Chondrocyte (in vitro differentiated cells): ENCODE measurements at regions not wholly inside any gene's neighbourhood (a gene's known extent, or its start where the extent isn't known, plus 50 kb on each side); places are given as distances from the start of the nearest gene placed in this dataset.

Experiments
- DNase-seq: peaks from one replicate; pipeline ENCODE4 v3.0.0; 2021; ENCODE audit warnings: mixed read lengths, low spot score
- H3K27ac Mint-ChIP-seq: one replicate; pipeline ENCODE4 v1.8.0; 2021; ENCODE audit warnings: mild to moderate bottlenecking, moderate library complexity, mixed read lengths; ENCODE audit not compliant: unreplicated experiment
- H3K27me3 Mint-ChIP-seq: 2 replicates; pipeline ENCODE4 v1.8.0; 2021; ENCODE audit warnings: low read depth, mixed read lengths
- H3K36me3 Mint-ChIP-seq: 2 replicates; pipeline ENCODE4 v1.8.0; 2021; ENCODE audit warnings: low read depth, mixed read lengths
- H3K4me1 Mint-ChIP-seq: 2 replicates; pipeline ENCODE4 v1.8.0; 2021; ENCODE audit warnings: low read depth, mild to moderate bottlenecking, mixed read lengths
- H3K4me3 Mint-ChIP-seq: one replicate; pipeline ENCODE4 v1.8.0; 2021; ENCODE audit warnings: mild to moderate bottlenecking, moderate library complexity, mixed read lengths; ENCODE audit not compliant: unreplicated experiment
- H3K9me3 Mint-ChIP-seq: 2 replicates; pipeline ENCODE4 v1.8.0; 2021; ENCODE audit warnings: low read depth, mixed read lengths
- TF ChIP-seq, protein P1 (sequence below): fragments of 200-600 bp; sonication (generic); IDR thresholded peaks from 2 replicates; pipeline ENCODE4 v1.5.0; 2021; ENCODE audit warnings: antibody characterized with exemption, mild to moderate bottlenecking, moderate library complexity

DNA sequence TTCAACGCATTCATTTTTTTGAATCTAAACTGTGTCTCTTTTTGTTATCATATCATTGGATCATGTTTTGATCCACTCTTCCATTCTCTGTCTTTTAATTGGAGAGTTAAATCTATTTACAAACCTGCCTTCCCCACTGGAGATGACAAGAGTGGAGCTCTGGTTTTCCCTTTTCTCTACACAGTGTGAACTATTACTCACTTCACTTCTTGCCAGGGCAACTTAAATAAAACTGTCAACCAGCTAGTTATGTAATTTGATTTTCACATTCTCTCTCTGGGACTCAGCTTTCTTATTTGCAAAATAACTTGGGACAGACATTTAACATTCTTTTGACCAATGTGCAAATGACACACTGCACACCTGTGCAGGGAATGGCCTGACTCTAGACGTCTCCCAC lies 230.8 kb upstream of the CST7 start:
- H3K4me1 Mint-ChIP-seq, result peaks cover 12% of the 10 kb centered on the region
- no peak overlapping the region for H3K4me3 Mint-ChIP-seq
- no peak overlapping the region for H3K27ac Mint-ChIP-seq
- no peak for DNase-seq
- H3K36me3 Mint-ChIP-seq, result no peaks in the 10 kb centered on the region
- H3K27me3 Mint-ChIP-seq, result peaks cover 23% of the 10 kb centered on the region
- TF ChIP-seq, protein P1, sequence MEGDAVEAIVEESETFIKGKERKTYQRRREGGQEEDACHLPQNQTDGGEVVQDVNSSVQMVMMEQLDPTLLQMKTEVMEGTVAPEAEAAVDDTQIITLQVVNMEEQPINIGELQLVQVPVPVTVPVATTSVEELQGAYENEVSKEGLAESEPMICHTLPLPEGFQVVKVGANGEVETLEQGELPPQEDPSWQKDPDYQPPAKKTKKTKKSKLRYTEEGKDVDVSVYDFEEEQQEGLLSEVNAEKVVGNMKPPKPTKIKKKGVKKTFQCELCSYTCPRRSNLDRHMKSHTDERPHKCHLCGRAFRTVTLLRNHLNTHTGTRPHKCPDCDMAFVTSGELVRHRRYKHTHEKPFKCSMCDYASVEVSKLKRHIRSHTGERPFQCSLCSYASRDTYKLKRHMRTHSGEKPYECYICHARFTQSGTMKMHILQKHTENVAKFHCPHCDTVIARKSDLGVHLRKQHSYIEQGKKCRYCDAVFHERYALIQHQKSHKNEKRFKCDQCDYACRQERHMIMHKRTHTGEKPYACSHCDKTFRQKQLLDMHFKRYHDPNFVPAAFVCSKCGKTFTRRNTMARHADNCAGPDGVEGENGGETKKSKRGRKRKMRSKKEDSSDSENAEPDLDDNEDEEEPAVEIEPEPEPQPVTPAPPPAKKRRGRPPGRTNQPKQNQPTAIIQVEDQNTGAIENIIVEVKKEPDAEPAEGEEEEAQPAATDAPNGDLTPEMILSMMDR, result no peak
- H3K9me3 Mint-ChIP-seq, result peaks cover 12% of the 10 kb centered on the region

DNA sequence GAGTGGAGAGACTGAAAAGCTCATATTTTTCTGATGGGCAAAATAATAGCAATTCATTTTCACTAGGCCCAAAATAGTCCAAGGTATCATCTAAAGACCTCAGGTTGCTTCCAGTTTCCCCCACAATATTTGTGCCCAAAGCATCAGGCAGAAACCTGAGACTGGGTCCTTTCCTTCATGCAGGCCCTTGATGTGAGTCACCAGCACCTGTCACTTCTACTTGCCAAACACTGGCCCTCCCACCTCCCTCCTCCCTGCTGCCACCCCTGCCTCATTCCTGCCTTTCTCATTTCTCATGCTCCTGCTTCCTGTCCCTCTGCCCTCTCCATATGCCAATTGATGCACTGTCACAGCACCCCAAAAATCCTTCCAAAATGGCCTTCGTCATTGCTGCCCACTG lies 230.4 kb upstream of the CST7 start:
- Mint-ChIP-seq H3K36me3 (no peaks in the 10 kb centered on the region), H3K9me3 (peaks cover 8% of the 10 kb centered on the region), H3K27ac (no peak overlapping the region), H3K4me1 (peaks cover 16% of the 10 kb centered on the region), H3K27me3 (peaks cover 26% of the 10 kb centered on the region), H3K4me3 (no peak overlapping the region)
- TF ChIP-seq, protein P1, result no peak
- DNase-seq, result no peak

DNA sequence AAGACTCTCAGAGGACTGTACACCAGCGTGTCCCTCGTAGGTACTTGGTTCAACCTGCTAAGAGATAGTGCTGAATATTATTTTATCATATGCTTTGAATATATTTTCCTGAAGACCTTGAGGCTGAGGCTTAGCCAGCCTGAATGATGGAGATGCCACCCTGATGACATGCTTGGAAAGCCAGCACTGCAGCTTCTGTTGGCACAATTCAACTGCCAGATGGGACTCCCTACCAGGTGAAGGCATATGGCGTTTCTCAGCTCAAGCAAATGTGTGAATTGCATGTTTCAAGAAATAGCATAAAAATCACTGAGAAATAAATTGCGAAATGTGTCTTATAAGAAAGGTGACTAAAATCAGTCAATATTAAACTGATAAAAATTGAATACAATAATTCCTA lies 228.1 kb upstream of the CST7 start:
- peaks cover 14% of the 10 kb centered on the region for H3K4me1 Mint-ChIP-seq
- no peaks in the 10 kb centered on the region for H3K9me3 Mint-ChIP-seq
- H3K36me3 Mint-ChIP-seq, result no peaks in the 10 kb centered on the region
- peaks cover 39% of the 10 kb centered on the region for H3K27me3 Mint-ChIP-seq
- no peak for DNase-seq
- no peak overlapping the region for H3K4me3 Mint-ChIP-seq
- TF ChIP-seq, protein P1, result no peak
- H3K27ac Mint-ChIP-seq, result no peak overlapping the region

DNA sequence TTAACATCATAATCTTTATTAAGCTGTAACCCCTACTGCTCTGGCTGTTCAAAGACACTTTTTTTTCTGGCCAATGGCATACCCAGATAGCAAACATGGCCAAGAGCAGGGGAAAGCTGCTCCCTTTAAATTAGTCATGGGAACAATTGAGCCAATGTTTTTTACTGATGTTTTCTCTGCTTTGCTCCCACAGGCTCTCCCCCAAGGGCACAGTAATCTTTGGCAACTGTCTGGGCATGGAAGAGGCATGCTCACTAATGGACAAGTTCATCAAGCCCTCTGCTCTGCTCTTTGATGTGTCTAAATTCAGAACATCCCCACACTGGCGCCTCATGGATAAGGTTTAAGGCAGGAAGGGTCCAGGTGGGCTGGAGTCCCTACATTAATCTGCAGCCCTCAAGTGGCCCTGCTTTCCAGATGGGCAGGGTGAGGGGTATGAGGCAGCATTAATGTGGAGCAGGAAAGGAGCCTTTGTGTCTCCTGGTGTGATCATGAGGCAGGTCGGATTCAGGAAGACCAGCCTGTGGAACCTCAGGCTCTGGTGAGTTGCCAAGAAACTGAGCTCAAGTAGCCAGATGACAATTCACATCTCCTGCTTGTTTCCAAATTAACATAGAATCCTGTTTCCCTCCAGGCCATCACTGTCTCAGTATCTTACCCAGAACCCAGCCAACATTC lies 227.0 kb upstream of the CST7 start:
- H3K27ac Mint-ChIP-seq, result no peak overlapping the region

DNA sequence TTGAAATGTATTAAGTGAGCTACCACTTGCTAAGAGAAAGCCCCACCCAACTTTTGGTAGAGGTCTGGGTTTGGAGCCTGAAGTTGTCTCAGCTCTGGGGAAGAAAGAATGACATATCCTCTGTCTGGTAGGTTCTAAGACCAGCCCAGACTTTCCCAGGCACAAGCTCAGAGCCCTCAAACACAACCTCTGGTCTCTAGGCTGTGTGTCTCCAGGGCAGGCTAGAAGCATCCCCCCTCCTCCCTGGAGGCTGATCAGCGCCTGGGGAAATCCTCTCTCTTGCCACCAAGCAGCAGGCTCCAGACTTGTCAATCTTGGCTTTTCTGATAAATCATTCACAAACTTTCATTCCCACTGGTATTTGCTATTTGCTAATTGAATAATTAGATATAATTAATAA lies 226.5 kb upstream of the CST7 start:
- TF ChIP-seq, protein P1, result no peak
- H3K4me3 Mint-ChIP-seq, result no peak overlapping the region
- H3K4me1 Mint-ChIP-seq, result peaks cover 14% of the 10 kb centered on the region
- H3K27me3 Mint-ChIP-seq, result peaks cover 31% of the 10 kb centered on the region
- DNase-seq, result no peak
- no peaks in the 10 kb centered on the region for H3K9me3 Mint-ChIP-seq
- H3K27ac Mint-ChIP-seq, result no peak overlapping the region
- no peaks in the 10 kb centered on the region for H3K36me3 Mint-ChIP-seq

More for the DNA sequence above, 227.0 kb upstream of the CST7 start:
- peaks cover 14% of the 10 kb centered on the region for H3K4me1 Mint-ChIP-seq
- H3K4me3 Mint-ChIP-seq, result no peak overlapping the region
- H3K9me3 Mint-ChIP-seq, result no peaks in the 10 kb centered on the region
- TF ChIP-seq, protein P1, result no peak
- no peak for DNase-seq
- peaks cover 36% of the 10 kb centered on the region for H3K27me3 Mint-ChIP-seq
- no peaks in the 10 kb centered on the region for H3K36me3 Mint-ChIP-seq
